HepG2 (cell line): ENCODE measurements at regions not wholly inside any gene's neighbourhood (a gene's known extent, or its start where the extent isn't known, plus 50 kb on each side); places are given as distances from the start of the nearest gene placed in this dataset.

ENCODE experiments used
- CTCF ChIP-seq: sonication (generic); formaldehyde crosslinking; IDR thresholded peaks from 2 replicates; pipeline ENCODE4 v1.5.0; 2020; ENCODE audit warnings: mild to moderate bottlenecking, missing genetic modification reagents, moderate library complexity
- HOXA9 ChIP-seq: sonication (generic); formaldehyde crosslinking; IDR thresholded peaks from 2 replicates; pipeline ENCODE4 v1.8.1; 2022; ENCODE audit warnings: missing genetic modification reagents, mild to moderate bottlenecking, moderate library complexity, borderline replicate concordance
- KLF15 ChIP-seq: sonication (generic); formaldehyde crosslinking; IDR thresholded peaks from 2 replicates; pipeline ENCODE4 v1.8.1; 2023; ENCODE audit warnings: borderline replicate concordance, mild to moderate bottlenecking, inconsistent platforms, missing genetic modification reagents, mixed read lengths
- MTF1 ChIP-seq: sonication (generic); formaldehyde crosslinking; IDR thresholded peaks from 2 replicates; pipeline ENCODE4 v1.5.0; 2020; ENCODE audit warnings: missing genetic modification reagents
- NR2F6 ChIP-seq, 2 experiments: IDR thresholded peaks; 2 replicates each; pipeline ENCODE4 v1.6.1; 2016; ENCODE audit warnings: antibody characterized with exemption in 1 of 2, mild to moderate bottlenecking in 1 of 2
- PREB ChIP-seq: sonication (generic); formaldehyde crosslinking; IDR thresholded peaks from 2 replicates; pipeline ENCODE4 v1.4.0; 2020; ENCODE audit warnings: missing genetic modification reagents
- RCOR2 ChIP-seq: IDR thresholded peaks from 2 replicates; pipeline ENCODE4 v1.6.1; 2016; ENCODE audit warnings: missing biosample characterization, missing genetic modification reagents
- ZBTB34 ChIP-seq: sonication (generic); formaldehyde crosslinking; IDR thresholded peaks from 2 replicates; pipeline ENCODE4 v1.8.0; 2022; ENCODE audit warnings: mild to moderate bottlenecking, missing genetic modification reagents
- ZNF670 ChIP-seq: sonication (generic); formaldehyde crosslinking; IDR thresholded peaks from 2 replicates; pipeline ENCODE4 v1.8.0; 2022; ENCODE audit warnings: mild to moderate bottlenecking, missing genetic modification reagents, borderline replicate concordance

- no peak for TF ChIP-seq CTCF
- TF ChIP-seq PREB (CRISPR knock-in tag), result no peak
- no peak for TF ChIP-seq NR2F6 (IDR thresholded peaks at IDR 0.05)
- no peak for TF ChIP-seq NR2F6 (CRISPR knock-in tag; IDR thresholded peaks at IDR 0.05)
- no peak for TF ChIP-seq ZBTB34 (CRISPR knock-in tag)
- TF ChIP-seq ZNF670 (CRISPR knock-in tag), result no peak
- TF ChIP-seq HOXA9 (CRISPR knock-in tag), result no peak
- TF ChIP-seq RCOR2 (CRISPR knock-in tag), result no peak
- TF ChIP-seq MTF1 (CRISPR knock-in tag), result no peak
- TF ChIP-seq KLF15 (CRISPR knock-in tag), result no peak
Measured at GRCh38 chr12:87585882-87586557, 443.2 kb downstream of the C12orf50 start.
